ENCODE measurements at regions not wholly inside any gene's neighbourhood (a gene's known extent, or its start where the extent isn't known, plus 50 kb on each side); places are given as distances from the start of the nearest gene placed in this dataset.

DNA sequence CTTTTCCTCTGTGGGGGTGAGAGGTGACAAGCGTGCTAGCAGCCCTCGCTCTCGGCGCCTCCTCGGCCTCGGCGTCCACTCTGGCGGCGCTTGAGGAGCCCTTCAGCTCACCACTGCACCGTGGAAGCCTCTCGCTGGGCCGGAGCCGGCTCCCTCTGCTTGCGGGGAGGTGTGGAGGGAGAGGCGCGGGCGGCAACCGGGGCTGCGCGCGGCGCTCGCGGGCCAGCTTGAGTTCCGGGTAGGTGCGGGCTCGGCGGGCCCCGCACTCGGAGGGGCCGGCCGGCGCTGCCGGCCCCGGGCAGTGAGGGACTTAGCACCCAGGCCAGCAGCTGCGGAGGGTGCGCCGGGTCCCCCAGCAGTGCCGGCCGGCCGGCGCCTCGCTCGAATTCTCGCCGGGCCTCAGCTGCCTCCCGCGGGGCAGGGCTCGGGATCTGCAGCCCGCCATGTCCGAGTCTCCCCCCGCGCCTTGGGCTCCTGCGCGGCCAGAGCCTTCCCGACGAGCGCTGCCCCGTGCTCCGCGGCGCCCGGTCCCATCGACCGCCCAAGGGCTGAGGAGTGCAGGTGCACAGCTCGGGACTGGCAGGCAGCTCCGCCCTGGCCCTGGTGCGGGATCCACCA is 352.8 kb upstream of the PODXL start:
- Histone ChIP-seq H3K36me3 (ENCODE audit: control insufficient read depth in 3 of 3, insufficient read depth in 3 of 3, low read length in 3 of 3) (no peaks in the 10 kb centered on the region), H3K4me3 (ENCODE audit: low read length in 3 of 3) (no peak overlapping the region), H3K27me3 (ENCODE audit: control insufficient read depth in 3 of 3, insufficient read depth in 3 of 3, low read length in 3 of 3) (peaks cover 30 to 36% (median 34%) of the 10 kb centered on the region in 3 donors)

DNA sequence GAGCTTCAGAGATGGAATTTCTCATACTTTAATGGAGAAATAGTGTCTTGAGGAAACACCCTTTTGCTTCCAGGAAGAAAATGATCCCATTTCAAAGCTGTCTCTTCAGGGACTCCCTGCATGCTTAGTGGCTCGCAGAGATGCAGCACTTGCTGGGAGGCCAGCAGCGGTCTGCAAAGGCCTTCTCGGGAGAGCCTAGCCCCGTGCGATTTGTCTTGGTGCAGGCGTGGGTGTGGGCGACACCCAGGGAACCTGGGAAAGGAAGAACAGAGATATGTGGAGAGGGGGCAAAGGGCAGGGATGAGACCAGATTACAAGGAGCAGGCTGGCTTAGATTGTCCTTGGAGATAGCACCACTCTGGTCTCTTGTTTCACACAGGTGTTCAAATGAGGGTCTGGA is 352.3 kb upstream of the PODXL start:
- H3K9me3 ChIP-seq (ENCODE audit: control insufficient read depth in 3 of 3, low read length in 3 of 3): no peaks in the 10 kb centered on the region
- H3K36me3 ChIP-seq (ENCODE audit: control insufficient read depth in 3 of 3, insufficient read depth in 3 of 3, low read length in 3 of 3): no peaks in the 10 kb centered on the region
- no peak overlapping the region for H3K4me3 ChIP-seq (ENCODE audit: low read length in 3 of 3)
- peaks cover 30 to 36% (median 34%) of the 10 kb centered on the region in 3 donors for H3K27me3 ChIP-seq (ENCODE audit: control insufficient read depth in 3 of 3, insufficient read depth in 3 of 3, low read length in 3 of 3)
- H3K27ac ChIP-seq (ENCODE audit: low read depth, low read length): no peak overlapping the region
- no peaks in the 10 kb centered on the region for H3K4me1 ChIP-seq (ENCODE audit: control insufficient read depth in 3 of 3, insufficient read depth in 3 of 3, low read length in 3 of 3)
- H3K9ac ChIP-seq (ENCODE audit: low read depth in 1 of 3, low read length in 3 of 3): no peak overlapping the region

More for the DNA sequence above, 352.8 kb upstream of the PODXL start:
- no peak overlapping the region for H3K9ac ChIP-seq (ENCODE audit: low read depth in 1 of 3, low read length in 3 of 3)
- H3K4me1 ChIP-seq (ENCODE audit: control insufficient read depth in 3 of 3, insufficient read depth in 3 of 3, low read length in 3 of 3): no peaks in the 10 kb centered on the region
- H3K27ac ChIP-seq (ENCODE audit: low read depth, low read length): no peak overlapping the region
- H3K9me3 ChIP-seq (ENCODE audit: control insufficient read depth in 3 of 3, low read length in 3 of 3): no peaks in the 10 kb centered on the region

DNA sequence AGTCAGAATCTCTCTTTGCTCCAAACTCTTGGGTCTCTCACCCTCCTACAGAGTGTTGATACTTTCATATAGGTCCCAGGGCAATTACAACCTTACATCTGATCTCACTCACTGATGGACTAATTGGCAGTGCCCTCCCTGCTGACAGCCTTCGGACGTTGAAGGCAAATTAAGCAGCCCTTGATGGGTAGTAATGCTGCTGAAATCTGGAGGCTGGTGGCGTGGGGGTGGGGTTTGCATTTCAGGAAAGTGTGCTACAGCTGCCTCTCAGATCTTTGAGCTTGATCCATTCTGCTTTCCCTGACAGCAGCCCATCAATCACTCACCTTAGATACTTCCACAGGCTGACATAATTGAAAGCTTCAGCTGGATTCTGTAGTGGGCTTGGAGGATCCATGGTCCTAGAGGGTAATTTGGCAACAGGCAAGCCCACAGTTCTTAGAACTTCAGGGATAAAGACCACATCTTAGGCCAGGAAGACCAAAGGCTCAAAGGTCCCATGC is 349.1 kb upstream of the PODXL start:
- no peak overlapping the region for H3K9ac ChIP-seq (ENCODE audit: low read depth in 1 of 3, low read length in 3 of 3)
- H3K36me3 ChIP-seq (ENCODE audit: control insufficient read depth in 3 of 3, insufficient read depth in 3 of 3, low read length in 3 of 3): no peaks in the 10 kb centered on the region
- H3K27ac ChIP-seq (ENCODE audit: low read depth, low read length): no peak overlapping the region
- peaks cover 0 to 9% (median 3%) of the 10 kb centered on the region in 3 donors for H3K9me3 ChIP-seq (ENCODE audit: control insufficient read depth in 3 of 3, low read length in 3 of 3)
- no peak overlapping the region for H3K4me3 ChIP-seq (ENCODE audit: low read length in 3 of 3)
- H3K27me3 ChIP-seq (ENCODE audit: control insufficient read depth in 3 of 3, insufficient read depth in 3 of 3, low read length in 3 of 3): peaks cover 16 to 29% (median 24%) of the 10 kb centered on the region in 3 donors
- no peaks in the 10 kb centered on the region for H3K4me1 ChIP-seq (ENCODE audit: control insufficient read depth in 3 of 3, insufficient read depth in 3 of 3, low read length in 3 of 3)

DNA sequence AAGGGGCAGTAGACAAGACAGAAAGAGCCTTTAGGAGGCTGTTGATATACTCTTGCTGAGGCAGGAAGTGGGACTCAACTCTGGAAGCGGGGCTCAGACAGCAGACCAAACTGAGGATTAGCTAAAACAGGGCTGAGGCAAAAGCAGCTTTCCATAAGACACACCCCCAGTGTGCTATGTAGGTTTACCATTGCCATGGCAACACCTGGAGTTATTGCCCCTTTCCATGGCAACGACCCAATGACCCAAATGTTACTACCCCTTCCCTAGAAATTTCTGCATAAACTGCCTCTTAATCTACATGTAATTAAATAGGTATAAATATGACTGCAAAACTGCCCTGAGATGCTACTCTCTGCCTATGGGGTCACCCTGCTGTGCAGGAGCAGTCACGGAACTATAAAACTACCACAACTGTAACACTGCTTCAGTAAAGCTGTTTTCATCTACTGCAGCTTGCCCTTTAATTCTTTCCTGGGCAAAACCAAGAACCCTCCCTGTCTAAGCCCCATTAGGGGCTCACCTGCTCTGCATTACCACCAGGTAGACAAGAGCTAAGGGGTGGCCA is 348.4 kb upstream of the PODXL start:
- Histone ChIP-seq H3K9ac (ENCODE audit: low read depth in 1 of 3, low read length in 3 of 3) (no peak overlapping the region), H3K27me3 (ENCODE audit: control insufficient read depth in 3 of 3, insufficient read depth in 3 of 3, low read length in 3 of 3) (peaks cover 11 to 22% (median 17%) of the 10 kb centered on the region in 3 donors), H3K27ac (ENCODE audit: low read depth, low read length) (no peak overlapping the region), H3K4me3 (ENCODE audit: low read length in 3 of 3) (no peak overlapping the region), H3K4me1 (ENCODE audit: control insufficient read depth in 3 of 3, insufficient read depth in 3 of 3, low read length in 3 of 3) (no peaks in the 10 kb centered on the region), H3K9me3 (ENCODE audit: control insufficient read depth in 3 of 3, low read length in 3 of 3) (peaks cover 0 to 9% (median 3%) of the 10 kb centered on the region in 3 donors), H3K36me3 (ENCODE audit: control insufficient read depth in 3 of 3, insufficient read depth in 3 of 3, low read length in 3 of 3) (no peaks in the 10 kb centered on the region)

DNA sequence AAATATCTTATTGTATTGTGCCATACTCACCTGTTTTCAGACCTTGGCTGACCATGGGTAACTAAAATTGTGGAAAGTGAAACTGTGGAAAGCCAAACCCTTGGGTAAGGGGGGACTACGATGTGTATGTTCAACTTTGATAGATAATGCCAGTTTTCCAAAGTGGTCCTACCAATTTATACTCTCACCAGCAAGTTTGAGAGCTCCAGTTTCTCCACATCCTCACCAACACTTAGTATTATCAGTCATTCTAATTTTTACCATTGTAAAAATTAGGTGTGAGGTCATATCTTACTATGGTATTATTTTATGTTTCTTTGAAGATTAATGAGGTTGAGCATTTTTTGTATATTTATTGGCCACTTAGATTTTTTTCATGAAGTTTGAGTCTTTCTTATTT is 346.9 kb upstream of the PODXL start:
- Histone ChIP-seq H3K9ac (ENCODE audit: low read depth in 1 of 3, low read length in 3 of 3) (no peak overlapping the region), H3K4me3 (ENCODE audit: low read length in 3 of 3) (no peak overlapping the region), H3K4me1 (ENCODE audit: control insufficient read depth in 3 of 3, insufficient read depth in 3 of 3, low read length in 3 of 3) (no peaks in the 10 kb centered on the region), H3K27me3 (ENCODE audit: control insufficient read depth in 3 of 3, insufficient read depth in 3 of 3, low read length in 3 of 3) (peaks cover 6 to 14% (median 12%) of the 10 kb centered on the region in 3 donors), H3K27ac (ENCODE audit: low read depth, low read length) (no peak overlapping the region), H3K9me3 (ENCODE audit: control insufficient read depth in 3 of 3, low read length in 3 of 3) (peaks cover 0 to 9% (median 3%) of the 10 kb centered on the region in 3 donors), H3K36me3 (ENCODE audit: control insufficient read depth in 3 of 3, insufficient read depth in 3 of 3, low read length in 3 of 3) (no peaks in the 10 kb centered on the region)

DNA sequence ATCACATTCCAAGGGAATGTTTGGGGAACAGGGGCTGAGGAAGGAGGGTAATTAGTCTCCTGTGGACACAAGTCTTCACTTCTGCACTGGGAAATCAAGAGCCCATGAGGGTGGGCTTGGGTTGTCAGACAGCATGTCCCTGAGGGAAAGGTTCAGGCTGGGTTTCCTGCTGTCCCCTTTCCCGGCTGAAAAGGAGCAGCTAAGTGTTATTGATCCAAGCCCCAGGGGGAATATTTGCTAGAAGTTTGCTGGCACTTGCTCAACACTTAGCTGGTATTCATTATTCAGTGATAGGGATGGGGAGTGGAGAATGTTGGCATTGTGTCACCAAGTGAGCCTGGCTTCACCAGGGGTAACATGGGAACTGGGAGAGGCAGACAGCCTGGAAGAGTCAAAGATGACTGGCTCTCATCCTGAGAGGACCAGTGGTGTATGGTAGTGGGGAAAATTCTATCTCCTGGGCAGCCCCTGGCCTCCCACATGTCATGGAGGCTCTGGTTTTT is 344.4 kb upstream of the PODXL start:
- Histone ChIP-seq H3K27ac (ENCODE audit: low read depth, low read length) (no peak overlapping the region), H3K27me3 (ENCODE audit: control insufficient read depth in 3 of 3, insufficient read depth in 3 of 3, low read length in 3 of 3) (peaks cover 0 to 4% (median 4%) of the 10 kb centered on the region in 3 donors), H3K4me3 (ENCODE audit: low read length in 3 of 3) (no peak overlapping the region), H3K9me3 (ENCODE audit: control insufficient read depth in 3 of 3, low read length in 3 of 3) (peaks cover 0 to 9% (median 3%) of the 10 kb centered on the region in 3 donors), H3K36me3 (ENCODE audit: control insufficient read depth in 3 of 3, insufficient read depth in 3 of 3, low read length in 3 of 3) (no peaks in the 10 kb centered on the region), H3K4me1 (ENCODE audit: control insufficient read depth in 3 of 3, insufficient read depth in 3 of 3, low read length in 3 of 3) (no peaks in the 10 kb centered on the region), H3K9ac (ENCODE audit: low read depth in 1 of 3, low read length in 3 of 3) (no peak overlapping the region)

DNA sequence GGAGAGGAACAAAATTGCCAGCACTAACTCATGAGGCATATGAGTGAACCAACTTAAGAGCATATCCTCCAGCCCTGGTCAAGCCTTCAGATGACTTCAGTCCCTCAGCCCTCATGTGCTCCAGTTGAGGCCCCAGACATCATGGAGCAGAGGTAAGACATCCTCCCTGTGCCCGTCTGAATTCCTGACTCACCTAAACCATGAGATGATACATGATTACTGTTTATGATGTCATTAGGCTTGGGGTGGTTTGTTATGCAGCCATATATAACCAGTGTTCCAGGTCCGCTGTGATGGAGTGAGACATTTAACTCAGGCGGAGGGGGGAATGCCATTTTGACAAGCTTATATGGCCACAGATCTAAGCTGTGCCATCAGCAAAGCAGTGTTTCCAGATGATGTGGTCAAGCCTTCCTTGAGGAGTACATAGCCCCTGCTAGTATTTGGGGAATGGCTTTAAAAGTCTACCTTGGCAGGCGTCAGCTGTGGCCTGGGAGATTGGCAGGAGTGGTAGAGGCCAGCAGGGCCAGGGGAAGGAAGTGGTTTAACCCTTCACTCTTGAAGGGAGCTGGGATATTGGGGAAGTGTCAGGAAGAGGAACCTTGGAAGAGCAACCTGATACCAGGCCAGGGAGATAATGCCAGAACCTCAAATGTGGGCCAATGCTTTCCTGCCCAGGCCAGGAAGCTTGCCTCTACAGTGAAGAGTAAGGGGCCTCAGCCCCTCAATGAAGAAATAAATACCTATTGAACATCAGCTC is 343.0 kb upstream of the PODXL start:
- H3K9me3 ChIP-seq (ENCODE audit: control insufficient read depth in 3 of 3, low read length in 3 of 3): peaks cover 0 to 9% (median 3%) of the 10 kb centered on the region in 3 donors
- H3K27me3 ChIP-seq (ENCODE audit: control insufficient read depth in 3 of 3, insufficient read depth in 3 of 3, low read length in 3 of 3): no peaks in the 10 kb centered on the region
- no peak overlapping the region for H3K27ac ChIP-seq (ENCODE audit: low read depth, low read length)
- no peaks in the 10 kb centered on the region for H3K4me1 ChIP-seq (ENCODE audit: control insufficient read depth in 3 of 3, insufficient read depth in 3 of 3, low read length in 3 of 3)
- H3K36me3 ChIP-seq (ENCODE audit: control insufficient read depth in 3 of 3, insufficient read depth in 3 of 3, low read length in 3 of 3): no peaks in the 10 kb centered on the region
- H3K9ac ChIP-seq (ENCODE audit: low read depth in 1 of 3, low read length in 3 of 3): no peak overlapping the region
- no peak overlapping the region for H3K4me3 ChIP-seq (ENCODE audit: low read length in 3 of 3)

DNA sequence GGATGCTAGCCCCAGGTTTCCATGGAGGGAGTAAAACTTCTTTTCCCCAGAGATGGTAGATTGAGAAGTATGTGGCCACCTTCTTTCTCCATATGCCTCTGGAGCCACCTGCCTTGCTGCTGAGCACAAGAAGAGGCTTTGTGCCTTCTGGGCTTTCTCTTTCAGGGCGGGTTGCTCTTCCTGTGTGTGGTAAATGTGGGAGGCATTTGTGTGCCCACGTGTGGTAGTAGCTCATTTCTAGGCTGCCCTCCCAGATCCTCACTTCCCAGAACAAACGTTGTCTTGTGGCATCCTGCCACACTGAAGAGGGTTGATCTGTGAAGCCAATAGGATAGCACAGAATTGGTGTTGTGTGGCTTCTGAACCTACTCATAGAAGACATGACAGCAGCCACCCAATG is 342.0 kb upstream of the PODXL start:
- H3K4me3 ChIP-seq (ENCODE audit: low read length in 3 of 3): no peak overlapping the region
- H3K27ac ChIP-seq (ENCODE audit: low read depth, low read length): no peak overlapping the region
- no peaks in the 10 kb centered on the region for H3K27me3 ChIP-seq (ENCODE audit: control insufficient read depth in 3 of 3, insufficient read depth in 3 of 3, low read length in 3 of 3)
- H3K36me3 ChIP-seq (ENCODE audit: control insufficient read depth in 3 of 3, insufficient read depth in 3 of 3, low read length in 3 of 3): no peaks in the 10 kb centered on the region
- no peak overlapping the region for H3K9ac ChIP-seq (ENCODE audit: low read depth in 1 of 3, low read length in 3 of 3)
- peaks cover 0 to 7% (median 2%) of the 10 kb centered on the region in 3 donors for H3K9me3 ChIP-seq (ENCODE audit: control insufficient read depth in 3 of 3, low read length in 3 of 3)
- H3K4me1 ChIP-seq (ENCODE audit: control insufficient read depth in 3 of 3, insufficient read depth in 3 of 3, low read length in 3 of 3): no peaks in the 10 kb centered on the region

DNA sequence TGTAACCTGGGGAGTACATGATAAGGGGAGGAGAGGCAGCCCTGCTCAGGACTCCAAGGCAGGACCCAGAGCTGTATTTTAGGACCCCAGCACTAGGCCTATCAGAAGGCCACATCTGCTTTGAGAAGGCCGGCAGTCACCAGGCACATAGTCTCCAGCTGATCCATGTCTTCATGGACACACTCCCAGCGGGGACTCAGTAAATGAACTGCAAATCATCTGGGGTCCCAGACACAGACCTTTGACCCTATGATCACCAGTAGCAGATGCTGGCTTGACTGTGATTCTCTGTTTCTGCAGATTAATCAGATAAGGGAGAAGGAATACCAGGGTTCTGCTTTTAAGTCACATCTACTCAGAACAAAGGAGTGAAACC is 341.4 kb upstream of the PODXL start:
- H3K9ac ChIP-seq (ENCODE audit: low read depth in 1 of 3, low read length in 3 of 3): no peak overlapping the region
- H3K27ac ChIP-seq (ENCODE audit: low read depth, low read length): no peak overlapping the region
- H3K4me3 ChIP-seq (ENCODE audit: low read length in 3 of 3): no peak overlapping the region
- no peaks in the 10 kb centered on the region for H3K36me3 ChIP-seq (ENCODE audit: control insufficient read depth in 3 of 3, insufficient read depth in 3 of 3, low read length in 3 of 3)
- no peaks in the 10 kb centered on the region for H3K4me1 ChIP-seq (ENCODE audit: control insufficient read depth in 3 of 3, insufficient read depth in 3 of 3, low read length in 3 of 3)
- no peaks in the 10 kb centered on the region for H3K27me3 ChIP-seq (ENCODE audit: control insufficient read depth in 3 of 3, insufficient read depth in 3 of 3, low read length in 3 of 3)
- H3K9me3 ChIP-seq (ENCODE audit: control insufficient read depth in 3 of 3, low read length in 3 of 3): peaks cover 0 to 2% (median 0%) of the 10 kb centered on the region in 3 donors

All from skeletal muscle tissue (tissue), 3 donors.